ENCODE measurements at regions not wholly inside any gene's neighbourhood (a gene's known extent, or its start where the extent isn't known, plus 50 kb on each side); places are given as distances from the start of the nearest gene placed in this dataset.

DNA sequence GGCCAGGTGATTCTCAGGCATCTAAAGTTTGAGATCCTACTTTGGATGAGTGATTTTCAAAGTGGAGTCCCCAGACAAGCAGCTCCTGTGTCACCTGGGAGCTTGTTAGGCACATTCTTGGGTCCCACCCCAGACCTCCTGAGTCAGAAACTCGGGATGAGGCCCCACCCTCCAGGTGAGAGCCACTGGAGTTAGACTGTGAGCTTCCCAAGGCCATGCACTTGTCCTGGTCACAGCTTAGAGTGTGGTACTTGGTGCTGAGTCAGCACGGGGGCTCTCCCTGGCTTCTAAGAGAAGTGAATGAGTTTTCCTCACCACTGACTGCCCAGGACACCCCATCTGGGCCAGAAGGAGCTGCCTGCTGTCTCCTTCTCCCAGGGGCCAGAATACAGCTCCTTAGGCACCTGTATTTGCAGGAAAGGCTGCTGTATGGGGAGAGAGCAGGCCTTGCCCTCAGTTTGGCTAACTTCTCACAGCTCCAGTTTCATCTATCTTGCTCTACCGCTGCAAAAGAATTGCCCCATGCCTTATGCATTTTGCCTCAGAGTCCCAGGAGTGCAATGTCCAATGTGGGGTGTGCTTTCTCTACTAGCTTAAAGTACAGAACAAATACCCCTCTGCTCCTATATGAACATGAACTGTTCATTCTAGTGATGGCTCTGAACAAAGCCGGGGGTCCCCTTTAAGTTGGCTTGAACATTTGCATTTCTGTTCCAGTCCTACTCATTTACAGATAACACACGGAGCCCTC, 98.1 kb downstream of the PSMG1 start:
- TF ChIP-seq, protein P1, sequence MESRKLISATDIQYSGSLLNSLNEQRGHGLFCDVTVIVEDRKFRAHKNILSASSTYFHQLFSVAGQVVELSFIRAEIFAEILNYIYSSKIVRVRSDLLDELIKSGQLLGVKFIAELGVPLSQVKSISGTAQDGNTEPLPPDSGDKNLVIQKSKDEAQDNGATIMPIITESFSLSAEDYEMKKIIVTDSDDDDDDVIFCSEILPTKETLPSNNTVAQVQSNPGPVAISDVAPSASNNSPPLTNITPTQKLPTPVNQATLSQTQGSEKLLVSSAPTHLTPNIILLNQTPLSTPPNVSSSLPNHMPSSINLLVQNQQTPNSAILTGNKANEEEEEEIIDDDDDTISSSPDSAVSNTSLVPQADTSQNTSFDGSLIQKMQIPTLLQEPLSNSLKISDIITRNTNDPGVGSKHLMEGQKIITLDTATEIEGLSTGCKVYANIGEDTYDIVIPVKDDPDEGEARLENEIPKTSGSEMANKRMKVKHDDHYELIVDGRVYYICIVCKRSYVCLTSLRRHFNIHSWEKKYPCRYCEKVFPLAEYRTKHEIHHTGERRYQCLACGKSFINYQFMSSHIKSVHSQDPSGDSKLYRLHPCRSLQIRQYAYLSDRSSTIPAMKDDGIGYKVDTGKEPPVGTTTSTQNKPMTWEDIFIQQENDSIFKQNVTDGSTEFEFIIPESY (IDR thresholded peaks at IDR 0.05) = no peak
- TF ChIP-seq, protein P2, sequence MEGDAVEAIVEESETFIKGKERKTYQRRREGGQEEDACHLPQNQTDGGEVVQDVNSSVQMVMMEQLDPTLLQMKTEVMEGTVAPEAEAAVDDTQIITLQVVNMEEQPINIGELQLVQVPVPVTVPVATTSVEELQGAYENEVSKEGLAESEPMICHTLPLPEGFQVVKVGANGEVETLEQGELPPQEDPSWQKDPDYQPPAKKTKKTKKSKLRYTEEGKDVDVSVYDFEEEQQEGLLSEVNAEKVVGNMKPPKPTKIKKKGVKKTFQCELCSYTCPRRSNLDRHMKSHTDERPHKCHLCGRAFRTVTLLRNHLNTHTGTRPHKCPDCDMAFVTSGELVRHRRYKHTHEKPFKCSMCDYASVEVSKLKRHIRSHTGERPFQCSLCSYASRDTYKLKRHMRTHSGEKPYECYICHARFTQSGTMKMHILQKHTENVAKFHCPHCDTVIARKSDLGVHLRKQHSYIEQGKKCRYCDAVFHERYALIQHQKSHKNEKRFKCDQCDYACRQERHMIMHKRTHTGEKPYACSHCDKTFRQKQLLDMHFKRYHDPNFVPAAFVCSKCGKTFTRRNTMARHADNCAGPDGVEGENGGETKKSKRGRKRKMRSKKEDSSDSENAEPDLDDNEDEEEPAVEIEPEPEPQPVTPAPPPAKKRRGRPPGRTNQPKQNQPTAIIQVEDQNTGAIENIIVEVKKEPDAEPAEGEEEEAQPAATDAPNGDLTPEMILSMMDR (IDR thresholded peaks at IDR 0.05; ENCODE audit: low read depth, low read length, missing input control) = no peak
- TF ChIP-seq SP1 (IDR thresholded peaks at IDR 0.05) (no peak), MAX (IDR thresholded peaks at IDR 0.05) (no peak), TAF1 (conservative IDR thresholded peaks at IDR 0.05) (no peak), GABPA (IDR thresholded peaks at IDR 0.05 in 1 of 2, conservative IDR thresholded peaks at IDR 0.05 in 1 of 2) (no peak), HNF4A (conservative IDR thresholded peaks at IDR 0.05) (peak; percentile 56 to 63), JUND (IDR thresholded peaks at IDR 0.05) (no peak)
- TF ChIP-seq, protein P3, sequence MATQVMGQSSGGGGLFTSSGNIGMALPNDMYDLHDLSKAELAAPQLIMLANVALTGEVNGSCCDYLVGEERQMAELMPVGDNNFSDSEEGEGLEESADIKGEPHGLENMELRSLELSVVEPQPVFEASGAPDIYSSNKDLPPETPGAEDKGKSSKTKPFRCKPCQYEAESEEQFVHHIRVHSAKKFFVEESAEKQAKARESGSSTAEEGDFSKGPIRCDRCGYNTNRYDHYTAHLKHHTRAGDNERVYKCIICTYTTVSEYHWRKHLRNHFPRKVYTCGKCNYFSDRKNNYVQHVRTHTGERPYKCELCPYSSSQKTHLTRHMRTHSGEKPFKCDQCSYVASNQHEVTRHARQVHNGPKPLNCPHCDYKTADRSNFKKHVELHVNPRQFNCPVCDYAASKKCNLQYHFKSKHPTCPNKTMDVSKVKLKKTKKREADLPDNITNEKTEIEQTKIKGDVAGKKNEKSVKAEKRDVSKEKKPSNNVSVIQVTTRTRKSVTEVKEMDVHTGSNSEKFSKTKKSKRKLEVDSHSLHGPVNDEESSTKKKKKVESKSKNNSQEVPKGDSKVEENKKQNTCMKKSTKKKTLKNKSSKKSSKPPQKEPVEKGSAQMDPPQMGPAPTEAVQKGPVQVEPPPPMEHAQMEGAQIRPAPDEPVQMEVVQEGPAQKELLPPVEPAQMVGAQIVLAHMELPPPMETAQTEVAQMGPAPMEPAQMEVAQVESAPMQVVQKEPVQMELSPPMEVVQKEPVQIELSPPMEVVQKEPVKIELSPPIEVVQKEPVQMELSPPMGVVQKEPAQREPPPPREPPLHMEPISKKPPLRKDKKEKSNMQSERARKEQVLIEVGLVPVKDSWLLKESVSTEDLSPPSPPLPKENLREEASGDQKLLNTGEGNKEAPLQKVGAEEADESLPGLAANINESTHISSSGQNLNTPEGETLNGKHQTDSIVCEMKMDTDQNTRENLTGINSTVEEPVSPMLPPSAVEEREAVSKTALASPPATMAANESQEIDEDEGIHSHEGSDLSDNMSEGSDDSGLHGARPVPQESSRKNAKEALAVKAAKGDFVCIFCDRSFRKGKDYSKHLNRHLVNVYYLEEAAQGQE (IDR thresholded peaks at IDR 0.05) = no peak
- TF ChIP-seq, protein P4, sequence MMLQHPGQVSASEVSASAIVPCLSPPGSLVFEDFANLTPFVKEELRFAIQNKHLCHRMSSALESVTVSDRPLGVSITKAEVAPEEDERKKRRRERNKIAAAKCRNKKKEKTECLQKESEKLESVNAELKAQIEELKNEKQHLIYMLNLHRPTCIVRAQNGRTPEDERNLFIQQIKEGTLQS (IDR thresholded peaks at IDR 0.05) = no peak
